Activated CD8-positive, alpha-beta memory T cell treated with anti-CD3 and anti-CD28 coated beads, Interleukin-2, amount 10 ng/mL, durations not matched to agents 7 days and 5 days (primary cell): ENCODE measurements at regions not wholly inside any gene's neighbourhood (a gene's known extent, or its start where the extent isn't known, plus 50 kb on each side); places are given as distances from the start of the nearest gene placed in this dataset.
"Not testable (repeated sequence)": the region's sequence is repeated elsewhere in the genome, so short reads cannot be mapped to it uniquely, and the experiment has no call there.

Source experiments
- ATAC-seq: fragments of 150-1000 bp; cut with Tn5 transposase; one replicate; pipeline ENCODE4 v1.10.0; 2021; ENCODE audit warnings: moderate library complexity
- CTCF ChIA-PET: fragments of 350-600 bp; sonication (Branson Sonifier 250); formaldehyde crosslinking; loops from one replicate; lab custom pipeline; 2021; ENCODE audit warnings: antibody characterized with exemption; lab: Charles Lee
- DNase-seq: peaks from one replicate; pipeline ENCODE4 v3.0.0-alpha.2; 2020
- H3K27ac Mint-ChIP-seq: one replicate; pipeline ENCODE4 v1.8.0; 2021; ENCODE audit warnings: mild to moderate bottlenecking, mixed read lengths
- H3K27me3 Mint-ChIP-seq: one replicate; pipeline ENCODE4 v1.8.0; 2021; ENCODE audit warnings: mixed read lengths
- H3K36me3 Mint-ChIP-seq: one replicate; pipeline ENCODE4 v1.8.0; 2021; ENCODE audit warnings: mild to moderate bottlenecking, mixed read lengths
- H3K4me1 Mint-ChIP-seq: one replicate; pipeline ENCODE4 v1.8.0; 2021; ENCODE audit warnings: mixed read lengths
- H3K4me3 Mint-ChIP-seq: one replicate; pipeline ENCODE4 v1.8.0; 2021; ENCODE audit warnings: mild to moderate bottlenecking, moderate library complexity, mixed read lengths
- H3K9me3 Mint-ChIP-seq: one replicate; pipeline ENCODE4 v1.8.0; 2022; ENCODE audit warnings: low read depth, mixed read lengths

DNA sequence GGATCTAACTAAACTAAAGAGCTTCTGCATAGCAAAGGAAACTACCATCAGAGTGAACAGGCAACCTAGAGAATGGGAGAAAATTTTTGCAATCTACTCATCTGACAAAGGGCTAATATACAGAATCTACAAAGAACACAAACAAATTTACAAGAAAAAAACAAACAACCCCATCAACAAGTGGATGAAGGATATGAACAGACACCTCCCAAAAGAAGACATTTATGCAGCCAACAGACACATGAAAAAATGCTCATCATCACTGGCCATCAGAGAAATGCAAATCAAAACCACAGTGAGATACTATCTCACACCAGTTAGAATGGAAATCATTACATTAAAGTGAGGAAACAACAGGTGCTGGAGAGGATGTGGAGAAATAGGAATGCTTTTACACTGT is 52.1 kb upstream of the SH3RF1 start:
- H3K27me3 Mint-ChIP-seq, DNase-seq, H3K4me1 Mint-ChIP-seq, ATAC-seq, H3K36me3 Mint-ChIP-seq, H3K9me3 Mint-ChIP-seq, H3K4me3 Mint-ChIP-seq, CTCF ChIA-PET, H3K27ac Mint-ChIP-seq: not testable (repeated sequence)
